ENCODE measurements at regions not wholly inside any gene's neighbourhood (a gene's known extent, or its start where the extent isn't known, plus 50 kb on each side); places are given as distances from the start of the nearest gene placed in this dataset.

- 43 to 88% methylated on average over 1 of the region's 1 CpG for WGBS, 2 donors (ENCODE audit: low coverage in 1 of 2)
- Histone ChIP-seq H3K36me3 (no peaks in the 10 kb centered on the region), H3K27ac (peak overlapping the region; percentile 62 to 74 (median 66)), H3K4me1 (peaks cover 2 to 56% (median 24%) of the 10 kb centered on the region in 4 donors), H3K4me3 (no peak overlapping the region), H3K9me3 (no peaks in the 10 kb centered on the region), H3K27me3 (no peaks in the 10 kb centered on the region)
- intact Hi-C loops (cut with DNase I; ENCODE audit: low total_unique reads) (no loop called here), in situ Hi-C loops (cut with MboI; ENCODE audit: low pct_ligation_motif_present in 1 of 4, low pct_unique_long_range_greater_than_20kb in 1 of 4, low sequenced_read_pairs in 3 of 4) (no loop called here)
- TF ChIP-seq CTCF (IDR thresholded peaks at IDR 0.05) (no peak), POLR2A (IDR thresholded peaks at IDR 0.05) (no peak), EP300 (IDR thresholded peaks at IDR 0.05; ENCODE audit: low read depth) (no peak), POLR2AphosphoS5 (IDR thresholded peaks at IDR 0.05) (no peak)
- no peak for DNase-seq
These were observed 86.2 kb downstream of the FEM1C start for GRCh38 chr5:115458416-115458815.

- peak; percentile 44 for DNase-seq
- intact Hi-C loops (cut with DNase I; ENCODE audit: low total_unique reads) = no loop called here
- in situ Hi-C loops (cut with MboI; ENCODE audit: low pct_ligation_motif_present in 1 of 4, low pct_unique_long_range_greater_than_20kb in 1 of 4, low sequenced_read_pairs in 3 of 4) = no loop called here
- peak overlapping the region; percentile 62 to 74 (median 66) for H3K27ac ChIP-seq
- no peaks in the 10 kb centered on the region for H3K27me3 ChIP-seq
- TF ChIP-seq POLR2A (IDR thresholded peaks at IDR 0.05) (peak; percentile 42), CTCF (IDR thresholded peaks at IDR 0.05) (no peak), POLR2AphosphoS5 (IDR thresholded peaks at IDR 0.05) (peak in 2 of 3 donors; percentile 7 to 22), EP300 (IDR thresholded peaks at IDR 0.05; ENCODE audit: low read depth) (no peak)
- H3K36me3 ChIP-seq = no peaks in the 10 kb centered on the region
- peaks cover 2 to 60% (median 26%) of the 10 kb centered on the region in 4 donors for H3K4me1 ChIP-seq
- WGBS, 2 donors (ENCODE audit: low coverage in 1 of 2) = 54 to 60% methylated on average over 1 to 4 of the region's 4 CpGs
- H3K4me3 ChIP-seq = no peak overlapping the region
- H3K9me3 ChIP-seq = no peaks in the 10 kb centered on the region
These were observed 86.6 kb downstream of the FEM1C start for GRCh38 chr5:115458003-115458409.

GRCh38 chr5:115457571-115457970 is 87.0 kb downstream of the FEM1C start:
- Histone ChIP-seq H3K27ac (peak overlapping the region; percentile 62 to 74 (median 66)), H3K4me1 (peaks cover 2 to 65% (median 30%) of the 10 kb centered on the region in 4 donors), H3K9me3 (no peaks in the 10 kb centered on the region), H3K36me3 (no peaks in the 10 kb centered on the region), H3K4me3 (no peak overlapping the region), H3K27me3 (no peaks in the 10 kb centered on the region)
- no peak for DNase-seq
- 27 to 57% methylated on average over 3 to 6 of the region's 6 CpGs for WGBS, 2 donors (ENCODE audit: low coverage in 1 of 2)
- in situ Hi-C loops (cut with MboI; ENCODE audit: low pct_ligation_motif_present in 1 of 4, low pct_unique_long_range_greater_than_20kb in 1 of 4, low sequenced_read_pairs in 3 of 4) = no loop called here
- intact Hi-C loops (cut with DNase I; ENCODE audit: low total_unique reads) = no loop called here
- TF ChIP-seq POLR2A (IDR thresholded peaks at IDR 0.05) = no peak
- TF ChIP-seq POLR2AphosphoS5 (IDR thresholded peaks at IDR 0.05) = no peak
- TF ChIP-seq CTCF (IDR thresholded peaks at IDR 0.05) = no peak
- no peak for TF ChIP-seq EP300 (IDR thresholded peaks at IDR 0.05; ENCODE audit: low read depth)

- WGBS, 2 donors (ENCODE audit: low coverage in 1 of 2) = 37 to 74% methylated on average over 2 to 7 of the region's 7 CpGs
- H3K9me3 ChIP-seq = no peaks in the 10 kb centered on the region
- peak overlapping the region; percentile 62 to 74 (median 66) for H3K27ac ChIP-seq
- intact Hi-C loops (cut with DNase I; ENCODE audit: low total_unique reads) = no loop called here
- no peaks in the 10 kb centered on the region for H3K36me3 ChIP-seq
- no peaks in the 10 kb centered on the region for H3K27me3 ChIP-seq
- H3K4me1 ChIP-seq = peaks cover 2 to 75% (median 39%) of the 10 kb centered on the region in 4 donors
- TF ChIP-seq CTCF (IDR thresholded peaks at IDR 0.05) (no peak), POLR2AphosphoS5 (IDR thresholded peaks at IDR 0.05) (no peak), POLR2A (IDR thresholded peaks at IDR 0.05) (no peak), EP300 (IDR thresholded peaks at IDR 0.05; ENCODE audit: low read depth) (no peak)
- in situ Hi-C loops (cut with MboI; ENCODE audit: low pct_ligation_motif_present in 1 of 4, low pct_unique_long_range_greater_than_20kb in 1 of 4, low sequenced_read_pairs in 3 of 4) = no loop called here
- DNase-seq = peak; percentile 35
- no peak overlapping the region for H3K4me3 ChIP-seq
These were observed 88.0 kb downstream of the FEM1C start for GRCh38 chr5:115456539-115457040.

All from transverse colon (tissue), 4 donors.